ENCODE measurements at regions not wholly inside any gene's neighbourhood (a gene's known extent, or its start where the extent isn't known, plus 50 kb on each side); places are given as distances from the start of the nearest gene placed in this dataset.

DNA sequence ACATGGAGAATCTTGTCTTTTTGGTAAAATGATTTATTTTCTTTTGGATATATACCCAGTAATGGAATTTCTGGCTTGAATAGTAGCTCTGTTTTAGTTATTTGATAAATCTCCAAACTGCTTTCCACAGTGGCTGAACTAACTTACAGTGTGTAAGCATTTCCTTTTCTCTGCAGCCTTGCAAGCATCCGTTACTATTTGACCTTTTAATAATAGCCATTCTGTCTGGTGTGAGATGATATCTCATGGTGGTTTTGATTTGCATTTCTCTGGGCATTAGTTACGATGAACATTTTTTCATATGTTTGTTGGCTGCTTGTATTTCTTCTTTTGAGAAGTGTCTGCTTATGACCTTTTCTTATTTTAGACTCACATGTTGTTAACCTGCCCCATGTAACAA lies 190.2 kb downstream of the GALR1 start:
- intact Hi-C loops (cut with DNase I) = no loop called here
- DNase-seq = no peak

DNA sequence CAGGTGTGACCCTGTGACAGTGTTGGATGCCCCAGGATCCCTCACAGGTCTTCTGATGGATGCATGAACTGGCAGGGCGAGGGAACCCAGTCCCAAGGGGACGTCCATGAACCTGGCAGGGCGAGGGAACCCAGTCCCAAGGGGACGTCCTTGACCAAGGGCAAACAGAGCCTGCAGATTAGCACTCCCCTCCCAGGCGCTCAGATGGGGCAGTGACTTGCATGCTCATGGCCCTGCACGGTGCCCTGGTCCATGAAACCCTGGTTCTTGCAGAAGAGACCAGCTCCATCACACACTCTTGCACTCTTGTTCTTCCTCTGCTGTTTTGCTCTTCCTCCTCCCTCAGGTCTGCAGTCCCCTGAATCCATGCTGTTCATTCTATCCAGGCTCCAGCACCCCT lies 192.7 kb downstream of the GALR1 start:
- DNase-seq = peak in 1 of 10 donors; percentile 71
- intact Hi-C loops (cut with DNase I) = no loop called here

DNA sequence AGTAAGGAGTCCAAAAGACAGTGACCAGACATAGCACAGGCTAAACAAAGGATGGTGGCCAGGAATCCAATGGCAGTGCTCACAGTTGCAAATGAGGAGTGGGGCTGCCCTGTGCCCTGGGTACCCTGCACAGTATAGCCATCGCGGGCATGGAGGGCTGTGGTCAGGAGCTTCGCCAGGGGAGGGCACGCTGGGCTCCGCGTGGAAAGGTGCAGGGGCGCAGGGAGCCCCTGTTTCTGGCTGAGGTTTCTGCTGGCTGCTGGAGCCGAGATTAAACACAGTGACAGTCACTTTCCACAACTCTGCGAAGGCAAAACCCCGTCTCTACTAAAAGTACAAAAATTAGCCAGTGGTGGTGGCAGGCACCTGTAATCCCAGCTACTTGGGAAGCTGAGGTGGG lies 194.7 kb downstream of the GALR1 start:
- intact Hi-C loops (cut with DNase I) = no loop called here

DNA sequence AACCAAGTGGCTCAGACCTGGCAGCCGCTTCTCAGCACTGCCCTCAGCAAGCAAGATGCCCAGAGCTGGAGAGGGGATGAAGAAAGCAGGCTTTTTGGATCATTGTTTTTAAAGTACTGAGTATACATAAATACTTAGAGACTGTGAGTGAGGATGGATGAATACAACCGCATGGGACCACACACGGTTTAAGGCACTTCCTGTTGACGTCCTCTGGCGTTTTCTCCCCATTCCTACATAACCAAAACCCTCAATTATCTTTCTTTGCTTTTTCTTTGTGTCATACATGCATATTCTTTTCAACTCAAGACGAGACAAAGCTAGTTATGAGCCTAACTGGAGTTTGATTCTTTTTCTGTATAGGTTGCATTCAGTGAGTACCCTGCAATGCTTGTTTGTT lies 198.4 kb downstream of the GALR1 start:
- intact Hi-C loops (cut with DNase I) = no loop called here
- DNase-seq = no peak

More for the DNA sequence above, 194.7 kb downstream of the GALR1 start:
- DNase-seq = no peak

DNA sequence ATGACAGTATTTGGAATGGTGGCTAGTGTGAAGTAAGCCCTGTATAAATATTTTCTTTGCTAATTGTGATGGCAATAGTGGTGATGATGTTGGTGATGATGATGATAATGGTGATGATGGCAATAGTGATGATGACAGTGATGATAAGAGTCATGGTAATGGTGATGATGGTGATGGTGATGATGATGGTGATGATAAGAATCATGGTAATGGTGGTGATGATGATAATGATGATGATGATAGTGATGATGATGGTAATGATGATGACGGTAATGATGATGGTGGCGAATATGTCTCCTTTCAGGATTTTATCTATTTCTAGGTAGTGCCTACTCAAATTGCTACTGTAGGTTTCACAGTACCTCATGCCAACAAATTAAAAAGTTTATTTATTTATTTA lies 205.4 kb downstream of the GALR1 start:
- intact Hi-C loops (cut with DNase I) = no loop called here
- no peak for DNase-seq

DNA sequence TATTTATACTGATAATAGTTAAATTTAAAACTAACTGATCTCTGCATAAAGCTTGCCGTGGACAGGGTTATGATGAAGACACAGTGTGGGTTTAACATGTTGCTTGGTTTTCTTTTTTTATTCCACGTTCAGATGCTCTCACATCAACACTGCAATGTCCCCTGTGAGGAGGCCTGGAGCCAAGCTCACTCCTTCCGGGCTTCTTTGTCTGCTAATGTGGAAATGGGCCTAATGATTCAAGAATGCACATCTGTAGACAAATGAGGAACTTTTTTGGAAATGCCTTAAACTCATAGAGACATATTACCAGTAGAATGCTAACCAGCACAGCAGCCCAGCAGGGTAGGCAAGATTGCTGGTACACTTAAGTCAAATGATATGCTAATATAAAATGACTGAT lies 208.0 kb downstream of the GALR1 start:
- no peak for DNase-seq
- intact Hi-C loops (cut with DNase I) = no loop called here

DNA sequence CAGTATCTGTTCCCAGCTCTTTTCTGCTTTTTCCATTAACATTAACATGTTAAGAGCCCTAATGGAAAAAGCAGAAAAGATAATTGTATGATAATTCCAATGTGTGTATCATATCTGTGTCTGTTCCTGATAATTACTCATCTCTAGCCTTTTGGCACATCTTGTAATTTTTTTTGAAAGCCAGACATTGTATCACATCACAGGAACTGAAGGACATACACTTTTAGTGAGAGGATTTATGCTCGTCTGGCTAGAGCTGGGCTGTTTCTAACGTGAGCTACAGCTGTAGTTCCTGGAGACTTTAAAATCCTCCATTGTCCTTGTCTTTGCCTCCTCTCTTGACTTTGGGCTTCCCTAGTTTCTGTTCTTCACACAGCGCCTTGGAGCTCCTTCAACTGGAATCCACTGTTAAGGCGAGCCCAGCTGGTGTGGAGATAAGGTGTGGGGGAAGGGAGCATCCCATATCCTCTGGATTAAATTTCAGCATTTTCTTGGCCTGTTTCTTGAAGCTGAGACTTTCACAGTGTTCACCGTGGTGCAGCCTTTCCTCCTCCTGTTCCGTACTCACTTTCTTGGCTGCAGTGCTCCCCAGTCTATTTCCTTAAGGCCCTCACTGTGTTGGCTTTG lies 211.5 kb downstream of the GALR1 start:
- no peak for DNase-seq
- intact Hi-C loops (cut with DNase I) = no loop called here

DNA sequence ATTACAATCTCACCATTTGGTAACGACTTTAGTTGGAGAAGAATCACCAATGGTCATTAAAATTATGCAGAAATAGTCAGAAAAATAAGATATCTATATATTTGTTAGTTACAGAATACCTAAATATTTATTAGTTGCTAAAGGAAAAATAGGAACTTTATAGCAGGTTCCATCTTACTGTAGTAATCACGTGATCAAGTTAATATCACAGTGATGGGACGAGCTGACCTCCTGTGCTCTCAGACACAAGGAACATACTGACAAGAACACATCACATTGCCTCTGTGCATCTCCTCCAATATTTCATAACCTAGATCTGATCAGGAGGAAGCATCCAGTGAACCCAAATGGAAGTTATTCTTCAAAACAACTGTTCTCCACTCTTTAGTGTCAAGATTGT lies 215.3 kb downstream of the GALR1 start:
- no peak for DNase-seq
- intact Hi-C loops (cut with DNase I) = no loop called here

DNA sequence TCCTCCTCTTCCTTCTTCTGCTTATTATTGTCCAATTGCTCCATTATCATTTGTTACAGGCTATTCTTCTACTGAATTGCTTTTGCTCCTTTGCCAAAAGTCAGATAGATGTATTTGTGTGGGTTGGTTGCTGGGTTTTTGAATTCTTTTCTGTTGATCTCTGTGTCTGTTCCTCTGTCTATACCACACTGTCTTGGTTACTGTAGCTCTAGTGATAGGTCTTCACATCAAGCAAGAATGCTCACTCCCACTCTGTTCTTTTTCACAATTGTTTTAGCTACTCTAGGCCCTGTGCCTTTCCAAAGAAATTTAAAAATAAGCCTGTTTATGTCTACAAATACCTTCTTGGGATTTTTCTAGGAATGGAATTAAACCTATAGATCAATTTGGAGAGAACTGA lies 217.2 kb downstream of the GALR1 start:
- DNase-seq = no peak
- intact Hi-C loops (cut with DNase I) = no loop called here

DNA sequence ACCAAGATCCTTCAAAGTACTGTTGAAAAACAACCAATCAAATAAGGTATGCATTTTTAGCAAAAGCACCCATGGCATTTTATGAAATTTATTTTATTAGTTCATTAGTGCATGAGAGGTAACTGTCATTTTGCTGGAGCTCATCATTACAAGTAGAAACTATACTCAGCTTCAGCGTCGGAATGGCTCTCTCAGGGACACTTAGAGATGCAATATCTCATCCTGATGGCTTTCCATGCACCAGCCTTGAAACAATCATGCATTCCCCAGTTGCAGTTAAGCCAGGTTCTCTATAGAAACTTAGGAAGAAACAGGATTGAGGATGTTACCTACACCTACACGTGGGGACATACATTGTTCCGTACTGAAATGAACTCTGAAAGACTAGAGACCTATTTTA lies 219.5 kb downstream of the GALR1 start:
- intact Hi-C loops (cut with DNase I) = no loop called here
- DNase-seq = no peak

DNA sequence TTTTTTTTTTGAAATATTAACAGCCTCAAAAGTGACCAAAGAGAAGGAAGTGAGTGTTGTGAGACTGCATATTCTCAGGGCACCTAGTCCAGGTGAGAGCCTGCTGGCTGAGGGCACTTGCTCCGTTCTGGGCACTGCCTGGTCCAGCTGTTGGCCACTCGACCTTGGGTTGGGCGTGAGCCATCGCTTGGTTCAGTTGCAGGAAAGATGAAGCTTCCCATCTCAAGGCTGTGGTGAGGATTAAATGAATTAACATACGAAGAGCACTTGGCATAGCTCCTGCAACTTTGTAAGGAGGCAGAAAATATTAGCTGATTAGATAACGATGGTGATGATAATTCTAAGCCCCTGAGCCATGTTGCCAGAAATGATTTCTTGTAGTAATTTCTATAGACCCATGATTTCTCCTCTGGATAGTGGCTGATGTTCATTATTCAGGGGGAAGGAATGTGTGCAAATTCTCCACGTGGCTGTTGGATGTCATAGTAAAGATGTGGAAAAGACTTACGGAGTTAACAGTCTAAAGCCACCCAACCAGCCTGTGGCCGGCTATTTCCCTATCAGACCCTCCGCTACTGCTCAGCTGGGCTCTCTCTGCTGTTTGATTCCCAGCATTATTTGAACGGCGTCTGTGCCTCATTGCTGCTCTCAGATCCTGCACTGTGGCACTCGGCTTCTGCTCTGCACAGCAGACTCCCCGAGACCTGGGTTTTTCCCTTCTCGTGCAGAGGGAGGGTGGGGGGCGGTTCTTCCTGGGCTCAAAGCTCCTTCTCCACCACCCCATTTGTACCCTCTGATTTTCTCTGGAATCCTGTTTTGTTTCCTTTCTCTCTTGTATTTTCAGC lies 221.1 kb downstream of the GALR1 start:
- DNase-seq = no peak
- intact Hi-C loops (cut with DNase I) = no loop called here

DNA sequence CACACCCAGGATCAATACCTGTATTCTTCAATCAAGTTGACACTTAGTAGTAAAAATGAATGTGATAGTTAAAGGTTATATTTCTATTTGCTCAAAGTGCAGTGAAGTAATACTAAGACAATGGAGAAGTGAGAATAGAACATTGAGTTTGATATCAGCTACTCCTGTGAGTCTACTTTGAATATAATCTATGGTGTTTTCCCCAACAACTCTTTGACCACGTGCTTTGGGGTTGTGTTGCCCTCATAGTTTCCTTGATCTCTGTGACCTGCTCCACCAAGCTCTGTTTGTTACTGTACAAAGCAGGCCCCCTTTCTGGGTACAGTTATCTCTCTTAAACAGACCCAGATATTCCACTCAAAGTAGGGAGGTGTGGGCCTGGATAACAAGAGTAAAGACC lies 222.9 kb downstream of the GALR1 start:
- DNase-seq = no peak
- intact Hi-C loops (cut with DNase I) = no loop called here

DNA sequence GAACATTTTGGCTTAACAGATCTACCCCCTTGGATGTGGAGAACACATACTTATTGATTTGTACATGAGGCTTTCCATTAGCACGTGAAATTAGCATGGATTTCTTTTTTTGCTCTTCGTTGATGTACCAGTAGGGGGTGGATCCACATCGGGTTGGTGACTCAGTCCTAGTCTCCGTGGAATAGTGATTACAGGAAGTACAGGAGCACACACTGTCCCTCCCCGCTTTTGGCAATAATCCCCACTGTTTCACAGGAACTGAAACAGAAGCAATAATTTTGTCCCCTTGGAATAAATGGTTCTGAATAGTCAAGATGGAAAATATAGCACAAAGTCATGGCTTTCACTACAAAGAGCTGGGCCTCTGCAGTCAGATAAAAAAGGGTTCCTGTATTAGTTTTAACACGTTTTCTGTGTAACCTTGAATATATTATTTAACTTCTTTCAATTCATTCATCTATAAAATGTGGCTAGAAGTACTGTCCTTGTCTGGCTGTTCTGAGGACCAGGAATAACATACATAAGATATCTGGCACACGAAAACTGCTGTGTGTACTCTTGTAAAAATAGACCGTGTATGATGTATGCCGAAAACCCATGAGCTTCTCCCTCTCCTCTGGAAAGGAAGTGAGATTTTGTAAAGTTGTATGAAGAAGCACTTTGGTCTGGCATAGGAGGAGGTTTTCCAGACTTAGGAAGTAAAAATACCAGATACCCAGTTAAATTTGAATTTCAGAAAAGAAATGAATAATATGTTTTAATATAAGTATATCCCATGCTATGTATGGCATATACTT lies 229.2 kb downstream of the GALR1 start:
- intact Hi-C loops (cut with DNase I) = no loop called here
- DNase-seq = peak in 1 of 10 donors; percentile 31

DNA sequence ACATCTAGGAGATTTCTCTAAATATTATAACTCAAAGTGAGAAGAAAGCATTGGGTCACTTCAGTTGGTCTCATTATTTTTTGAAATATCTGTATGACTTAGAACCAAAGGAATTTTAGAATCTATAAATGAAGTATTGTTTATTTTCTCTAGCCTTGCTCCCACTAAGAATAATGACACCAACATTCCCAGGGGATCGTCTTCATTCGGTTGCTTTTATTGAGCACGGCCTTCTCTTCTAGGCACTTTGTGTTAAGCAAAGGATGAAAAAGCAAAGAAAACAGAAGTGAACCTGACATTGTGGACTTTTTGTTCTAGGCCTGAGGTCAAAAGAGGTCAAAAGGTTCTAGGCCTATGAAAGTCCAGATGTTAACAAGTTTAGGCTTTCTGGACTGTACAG lies 231.9 kb downstream of the GALR1 start:
- intact Hi-C loops (cut with DNase I) = no loop called here
- DNase-seq = no peak

DNA sequence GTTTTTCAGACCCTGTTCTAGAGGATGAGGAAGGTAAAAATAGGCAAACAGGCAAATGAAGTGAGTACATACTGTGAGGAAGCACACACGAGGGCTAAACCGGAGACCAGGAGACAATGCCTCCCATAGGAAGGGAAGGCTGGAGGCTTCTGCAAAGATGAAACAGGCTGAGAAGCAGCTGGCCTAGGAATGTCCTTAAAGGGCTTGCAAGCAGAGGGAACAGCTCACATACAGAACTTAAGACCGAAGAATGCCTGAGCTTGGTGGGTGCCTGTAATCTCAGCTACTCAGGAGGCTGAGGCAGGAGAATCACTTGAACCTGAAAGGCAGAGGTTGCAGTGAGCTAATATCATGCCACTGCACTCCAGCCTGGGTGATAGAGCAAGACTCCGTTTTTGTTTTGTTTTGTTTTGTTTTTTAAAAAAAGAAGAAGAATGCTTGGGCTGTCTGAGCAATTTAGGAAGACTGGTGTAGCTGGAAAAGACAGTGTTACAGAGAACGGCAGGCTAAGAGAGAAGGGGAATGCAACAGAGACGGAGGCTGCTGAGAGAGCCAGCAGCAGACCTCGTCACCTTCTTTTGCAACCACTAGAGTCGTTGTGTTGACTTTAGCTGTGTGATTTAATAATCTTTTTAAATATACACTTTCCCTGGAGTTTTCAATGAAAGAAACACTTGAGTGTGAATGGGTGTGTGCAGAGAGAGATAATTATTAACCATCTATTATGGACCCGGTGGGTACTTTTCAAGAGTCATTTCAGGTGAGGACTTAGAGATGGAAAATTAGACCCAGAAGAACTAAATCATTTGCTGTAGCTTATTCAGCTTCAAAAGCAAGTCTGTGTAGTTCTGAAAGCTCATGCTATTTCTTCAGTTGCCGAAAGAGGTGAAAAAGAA lies 232.8 kb downstream of the GALR1 start:
- intact Hi-C loops (cut with DNase I) = no loop called here

DNA sequence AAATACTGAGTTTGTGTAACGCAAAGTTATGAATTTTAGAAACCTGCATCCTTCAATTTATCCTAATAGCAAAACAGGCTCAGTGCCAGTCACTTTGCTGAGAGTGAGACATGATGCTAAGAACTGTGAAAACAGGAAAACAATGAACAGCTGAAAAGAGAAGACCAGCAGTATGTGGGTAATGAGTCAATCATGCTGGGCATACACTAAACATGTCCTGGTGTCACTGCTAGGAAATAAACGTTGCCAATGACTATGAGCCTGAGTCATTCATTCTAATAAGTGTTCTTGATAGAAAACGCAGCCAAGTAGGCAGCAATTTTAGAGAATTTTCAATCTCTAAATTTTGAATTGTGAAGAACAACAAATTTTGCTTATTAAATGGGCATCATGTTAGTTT lies 237.3 kb downstream of the GALR1 start:
- intact Hi-C loops (cut with DNase I) = no loop called here
- no peak for DNase-seq

More for the DNA sequence above, 232.8 kb downstream of the GALR1 start:
- no peak for DNase-seq

DNA sequence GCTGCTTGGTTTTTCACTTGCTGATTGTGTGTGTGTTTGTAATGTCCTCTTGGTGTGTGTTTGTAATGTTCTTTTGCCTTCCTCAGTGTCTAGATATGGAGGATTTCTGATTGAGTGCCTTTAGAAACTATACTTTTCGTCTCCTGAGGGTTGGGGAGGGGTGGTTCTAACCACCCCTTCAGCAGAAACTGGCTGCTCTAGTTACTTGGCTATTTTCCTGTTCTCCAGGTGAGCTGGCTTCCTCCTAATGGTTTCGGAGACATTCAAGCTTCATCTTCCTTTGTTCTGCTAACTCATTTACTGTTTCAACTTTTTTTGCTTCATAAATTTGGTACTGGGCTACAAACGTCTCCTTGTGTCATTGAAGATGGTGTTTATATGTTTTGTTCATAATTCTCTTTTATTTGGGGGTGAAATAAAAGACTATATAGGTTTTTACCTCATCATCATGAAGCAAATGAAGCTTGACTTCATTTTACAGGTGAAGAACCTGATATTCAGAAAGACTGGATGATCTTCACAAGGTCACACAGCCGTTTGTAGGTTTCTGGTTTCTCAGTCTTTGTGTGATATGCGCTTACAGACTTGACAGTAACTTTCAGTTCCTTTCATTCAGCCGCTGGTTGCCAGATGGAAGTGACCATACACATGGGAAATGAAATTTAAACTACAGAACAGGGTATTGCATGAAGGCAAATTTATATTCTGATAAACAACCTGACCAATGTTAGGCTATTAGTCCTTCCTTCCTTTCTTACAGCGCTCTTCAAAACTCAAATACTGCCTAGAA lies 238.5 kb downstream of the GALR1 start:
- intact Hi-C loops (cut with DNase I) = no loop called here
- no peak for DNase-seq

DNA sequence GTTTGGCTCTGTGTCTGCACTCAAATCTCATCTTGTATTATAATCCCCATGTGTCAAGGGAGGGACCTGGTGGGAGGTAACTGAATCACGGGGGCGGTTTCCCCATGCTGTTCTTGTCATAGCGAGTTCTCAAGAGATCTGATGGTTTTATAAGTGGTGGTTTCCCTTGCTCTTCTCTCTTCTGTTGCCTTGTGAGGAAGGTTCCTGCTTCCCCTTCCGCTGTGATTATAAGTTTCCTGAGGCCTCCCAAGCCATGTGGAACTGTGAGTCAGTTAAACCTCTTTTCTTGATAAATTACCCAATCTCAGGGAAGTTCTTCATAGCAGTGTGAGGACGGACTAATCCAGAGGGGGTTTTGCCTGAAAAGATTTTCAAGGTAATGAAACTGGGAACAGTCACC lies 245.4 kb downstream of the GALR1 start:
- intact Hi-C loops (cut with DNase I) = no loop called here
- no peak for DNase-seq

DNA sequence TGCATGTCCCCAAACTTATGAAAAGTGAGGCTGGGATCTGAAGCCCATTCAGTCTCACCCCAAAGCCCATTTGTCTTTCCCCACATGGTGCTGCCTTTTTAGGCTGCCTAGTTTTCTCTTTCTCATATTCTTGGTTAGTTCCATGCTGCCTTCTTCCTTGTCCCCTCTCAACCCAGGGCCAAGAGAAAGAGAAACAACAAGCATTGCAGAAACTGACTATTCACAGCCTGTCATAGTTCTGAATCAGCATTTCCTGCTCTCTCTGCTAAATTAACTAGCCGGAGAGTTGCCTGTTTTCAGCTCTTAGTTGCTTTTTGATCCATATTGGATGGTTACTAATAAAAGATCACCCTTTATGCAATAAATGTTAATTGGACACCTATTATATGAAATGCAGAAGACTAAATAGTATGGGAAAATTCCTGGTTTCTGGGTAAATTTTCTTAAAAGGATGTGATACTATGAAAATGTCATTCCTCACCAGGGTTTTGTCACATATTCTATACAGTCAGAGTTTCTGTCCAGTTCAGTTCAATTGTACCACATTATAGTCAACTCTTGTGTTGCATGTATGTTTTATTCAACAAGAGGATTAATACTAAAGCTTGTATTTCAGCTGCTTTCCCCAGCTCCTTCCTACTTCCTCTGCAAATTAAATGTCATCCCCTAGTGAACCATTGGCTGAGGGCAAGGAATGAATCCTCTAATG lies 246.5 kb downstream of the GALR1 start:
- intact Hi-C loops (cut with DNase I) = no loop called here
- no peak for DNase-seq

Data from posterior cingulate gyrus (tissue), 11 donors.